T-cell (primary cell): ENCODE measurements at regions not wholly inside any gene's neighbourhood (a gene's known extent, or its start where the extent isn't known, plus 50 kb on each side); places are given as distances from the start of the nearest gene placed in this dataset.

Experiments used
- ATAC-seq, 4 experiments: fragments of 200-7000 bp in 3 of 4; fragments of 150-1000 bp in 1 of 4; cut with Tn5 transposase; replicated peaks in 1 of 4; 1 replicate in 3 of 4; 2 replicates in 1 of 4; pipeline ENCODE4 v1.10.0; 2021; ENCODE audit warnings: moderate library complexity in 3 of 4, mild to moderate bottlenecking in 2 of 4, moderate number of reproducible peaks in 1 of 4
- CTCF ChIA-PET, 2 donors: fragments of 300-600 bp; sonication (Branson Sonifier 250); formaldehyde crosslinking; loops; one replicate each; lab custom pipeline; 2022; ENCODE audit warnings: antibody characterized with exemption in 2 of 2; lab: Charles Lee
- POLR2A ChIA-PET, 2 donors: fragments of 300-600 bp; sonication (Branson Sonifier 250); formaldehyde crosslinking; loops; one replicate each; lab custom pipeline; 2022; ENCODE audit warnings: antibody characterized with exemption in 2 of 2; lab: Charles Lee
- DNase-seq, 35 experiments: peaks; one replicate each; pipeline versions ENCODE4 v3.0.0 to v3.0.0-alpha.2; 2013 to 2023
- H3K27ac ChIP-seq: one replicate; pipeline ENCODE4 v1.5.1; 2013; ENCODE audit warnings: low read length
- H3K27me3 ChIP-seq, 2 experiments: replicated peaks in 1 of 2; 1 replicate in 1 of 2; 2 replicates in 1 of 2; pipeline versions ENCODE4 v1.6.1 to v1.7.0; 2013; ENCODE audit warnings: low read length in 1 of 2, mixed read lengths in 1 of 2; ENCODE audit not compliant: control insufficient read depth in 2 of 2, insufficient read depth in 2 of 2; ENCODE audit errors: extremely low read depth in 1 of 2
- H3K36me3 ChIP-seq, 2 donors: 1 replicate in 1 of 2; 2 replicates in 1 of 2; pipeline versions ENCODE4 v1.6.1 to v1.7.0; 2013; ENCODE audit warnings: low read length in 1 of 2; ENCODE audit not compliant: control insufficient read depth in 2 of 2, insufficient read depth in 1 of 2; ENCODE audit errors: extremely low read depth in 1 of 2
- H3K4me1 ChIP-seq, 2 experiments: 1 replicate in 1 of 2; 2 replicates in 1 of 2; pipeline versions ENCODE4 v1.6.1 to v1.7.0; 2013; ENCODE audit warnings: low read length in 2 of 2, mixed read lengths in 1 of 2; ENCODE audit not compliant: insufficient read depth in 2 of 2, control insufficient read depth in 1 of 2; ENCODE audit errors: extremely low read depth in 1 of 2
- H3K4me3 ChIP-seq, 2 donors: 1 replicate in 1 of 2; 2 replicates in 1 of 2; pipeline versions ENCODE4 v1.5.1 to v1.7.0; 2013; ENCODE audit warnings: mild to moderate bottlenecking in 2 of 2, low read length in 1 of 2, moderate library complexity in 1 of 2; ENCODE audit not compliant: control insufficient read depth in 1 of 2; ENCODE audit errors: extremely low read depth in 1 of 2
- H3K9me3 ChIP-seq: 2 replicates; pipeline ENCODE4 v1.7.0; 2013
- H3K27ac Mint-ChIP-seq, 2 donors: one replicate each; pipeline ENCODE4 v1.8.0; 2020 to 2021; ENCODE audit warnings: mild to moderate bottlenecking in 2 of 2, mixed read lengths in 2 of 2
- H3K27me3 Mint-ChIP-seq, 2 donors: one replicate each; pipeline ENCODE4 v1.8.0; 2021 to 2022; ENCODE audit warnings: mixed read lengths in 2 of 2
- H3K36me3 Mint-ChIP-seq: one replicate; pipeline ENCODE4 v1.8.0; 2021; ENCODE audit warnings: mixed read lengths
- H3K4me1 Mint-ChIP-seq, 3 donors: one replicate each; pipeline ENCODE4 v1.8.0; 2020 to 2022; ENCODE audit warnings: mixed read lengths in 3 of 3, mild to moderate bottlenecking in 1 of 3
- H3K4me3 Mint-ChIP-seq, 3 donors: one replicate each; pipeline ENCODE4 v1.8.0; 2020 to 2022; ENCODE audit warnings: mild to moderate bottlenecking in 3 of 3, mixed read lengths in 3 of 3, moderate library complexity in 3 of 3
- H3K9me3 Mint-ChIP-seq, 3 donors: one replicate each; pipeline ENCODE4 v1.8.0; 2020 to 2022; ENCODE audit warnings: mixed read lengths in 3 of 3
- WGBS: methylation state at CpG from one replicate; pipeline ENCODE4 v1.1.5; 2013; ENCODE audit warnings: missing lambda C conversion rate; ENCODE audit not compliant: insufficient coverage; 5-methylcytosine and 5-hydroxymethylcytosine counted together

- Mint-ChIP-seq H3K27me3 (no peaks in the 10 kb centered on the region), H3K27ac (peak overlapping the region in 1 of 2 donors; percentile 99), H3K4me3 (peak overlapping the region in 2 of 3 donors; percentile 86 to 87), H3K9me3 (no peaks in the 10 kb centered on the region), H3K36me3 (no peaks in the 10 kb centered on the region), H3K4me1 (peaks cover 11 to 23% (median 14%) of the 10 kb centered on the region in 3 donors)
- WGBS = 89% methylated on average over 13 of the region's 22 CpGs
- Histone ChIP-seq H3K4me1 (peaks cover 1 to 5% of the 10 kb centered on the region in 2 experiments), H3K27ac (no peak overlapping the region), H3K36me3 (no peaks in the 10 kb centered on the region), H3K4me3 (peak overlapping the region in 1 of 2 donors; percentile 53), H3K9me3 (no peaks in the 10 kb centered on the region), H3K27me3 (no peaks in the 10 kb centered on the region)
- ATAC-seq (peak in 2 of 4 experiments; percentile 83 to 88), DNase-seq (peak in 15 of 35 experiments; percentile 64 to 84 (median 78))
- ChIA-PET POLR2A (no interaction called here), CTCF (interaction anchor here in 1 of 2 donors (1.0 to 1.1 kb wide), 2 partner anchors 20 to 81 kb away, joined by 3 read pairs; no protein-coding TSS in a partner anchor)
These were observed 201.0 kb upstream of the STK26 start for GRCh38 chrX:131821945-131822622.

DNA sequence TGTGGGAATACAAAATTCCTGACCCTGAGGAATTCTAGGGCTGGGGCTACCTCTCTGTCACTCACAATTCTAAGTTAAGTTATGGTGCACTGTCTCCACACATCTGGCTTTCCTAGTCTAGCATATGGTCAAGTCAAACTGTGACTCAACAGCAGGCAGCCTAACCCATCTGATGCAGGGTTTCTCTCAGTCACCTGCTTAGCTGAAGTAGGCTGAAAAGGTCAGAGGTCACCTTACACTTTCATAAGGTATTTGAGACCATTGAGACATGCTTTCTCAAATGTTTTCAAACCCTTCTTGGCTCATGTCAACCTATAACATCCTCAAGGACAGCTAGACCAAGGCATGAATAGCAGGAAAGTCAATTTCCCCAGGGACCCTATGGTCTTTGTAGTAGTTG is 196.5 kb upstream of the STK26 start:
- Histone ChIP-seq H3K4me3 (no peak overlapping the region), H3K9me3 (no peaks in the 10 kb centered on the region), H3K36me3 (no peaks in the 10 kb centered on the region), H3K27me3 (no peaks in the 10 kb centered on the region), H3K4me1 (peaks cover 9 to 15% of the 10 kb centered on the region in 2 experiments), H3K27ac (no peak overlapping the region)
- H3K4me1 Mint-ChIP-seq = peaks cover 31 to 40% (median 31%) of the 10 kb centered on the region in 3 donors
- H3K27ac Mint-ChIP-seq = no peak overlapping the region
- no peaks in the 10 kb centered on the region for H3K36me3 Mint-ChIP-seq
- POLR2A ChIA-PET = no interaction called here
- CTCF ChIA-PET = interaction anchor here (0.5 to 2.0 kb wide), 4 partner anchors 15 to 562 kb away, joined by 3 to 7 read pairs (median 4); no protein-coding TSS in a partner anchor
- no peak for DNase-seq
- H3K27me3 Mint-ChIP-seq = no peaks in the 10 kb centered on the region
- no peak overlapping the region for H3K4me3 Mint-ChIP-seq
- ATAC-seq = no peak
- H3K9me3 Mint-ChIP-seq = no peaks in the 10 kb centered on the region

DNA sequence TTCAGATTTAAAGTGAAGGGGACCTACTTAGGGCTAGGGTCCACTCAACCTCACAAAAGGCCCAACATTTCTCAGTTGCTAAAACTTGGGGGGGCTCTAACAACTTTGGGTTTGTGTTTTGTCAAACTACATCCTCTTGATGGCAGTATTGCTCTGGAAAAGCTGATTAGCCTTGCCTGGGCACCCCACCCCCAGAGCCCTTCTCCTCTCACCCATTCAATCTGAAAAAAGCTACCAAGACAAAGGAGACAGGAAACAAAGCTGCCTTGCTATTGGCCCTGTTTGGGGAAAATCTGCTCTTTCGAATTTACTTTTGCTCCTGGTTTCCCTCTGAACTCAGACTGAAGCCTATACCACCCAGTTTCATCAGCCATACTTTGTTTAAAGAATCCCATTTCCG is 195.2 kb upstream of the STK26 start:
- POLR2A ChIA-PET = interaction anchor here in 1 of 2 donors (0.5 kb wide), 1 partner anchor 390 kb away, joined by 3 read pairs; no protein-coding TSS in a partner anchor
- Histone ChIP-seq H3K4me3 (no peak overlapping the region), H3K4me1 (peaks cover 7 to 15% of the 10 kb centered on the region in 2 experiments), H3K27ac (no peak overlapping the region), H3K36me3 (no peaks in the 10 kb centered on the region), H3K27me3 (no peaks in the 10 kb centered on the region), H3K9me3 (no peaks in the 10 kb centered on the region)
- Mint-ChIP-seq H3K9me3 (no peaks in the 10 kb centered on the region), H3K36me3 (no peaks in the 10 kb centered on the region), H3K27ac (peak overlapping the region in 1 of 2 donors; percentile 42), H3K4me3 (peak overlapping the region in 1 of 3 donors; percentile 35), H3K27me3 (no peaks in the 10 kb centered on the region), H3K4me1 (peaks cover 26 to 32% (median 31%) of the 10 kb centered on the region in 3 donors)
- no CpG with 5 or more reads among the region's 2 CpGs for WGBS
- peak in 3 of 4 experiments; percentile 32 to 70 (median 52) for ATAC-seq
- CTCF ChIA-PET = interaction anchor here (0.6 to 2.0 kb wide), 10 partner anchors 14 to 900 kb away, joined by 3 to 9 read pairs (median 5); no protein-coding TSS in a partner anchor
- DNase-seq = peak in 15 of 35 experiments; percentile 9 to 64 (median 29)

GRCh38 chrX:131828482-131828881 is 194.6 kb upstream of the STK26 start:
- H3K4me3 Mint-ChIP-seq = peak overlapping the region in 1 of 3 donors; percentile 35
- ATAC-seq = no peak

GRCh38 chrX:131830400-131831184 is 192.5 kb upstream of the STK26 start:
- Mint-ChIP-seq H3K27me3 (no peaks in the 10 kb centered on the region), H3K4me3 (peak overlapping the region; percentile 25 to 56 (median 51)), H3K9me3 (no peaks in the 10 kb centered on the region), H3K27ac (peak overlapping the region; percentile 60 to 77), H3K4me1 (peaks cover 25 to 31% (median 31%) of the 10 kb centered on the region in 3 donors), H3K36me3 (no peaks in the 10 kb centered on the region)
- Histone ChIP-seq H3K27me3 (no peaks in the 10 kb centered on the region), H3K36me3 (no peaks in the 10 kb centered on the region), H3K27ac (peak overlapping the region; percentile 41), H3K9me3 (no peaks in the 10 kb centered on the region), H3K4me3 (peak overlapping the region; percentile 4 to 42), H3K4me1 (peaks cover 6 to 15% of the 10 kb centered on the region in 2 experiments)
- ChIA-PET CTCF (no interaction called here), POLR2A (interaction anchor here in 1 of 2 donors (0.5 kb wide), 1 partner anchor 802 kb away, joined by 4 read pairs; no protein-coding TSS in a partner anchor)
- 41% methylated on average over 5 of the region's 15 CpGs for WGBS
- peak in 25 of 35 experiments; percentile 8 to 74 (median 34) for DNase-seq
- peak; percentile 63 to 79 (median 74) for ATAC-seq

More at GRCh38 chrX:131828482-131828881, 194.6 kb upstream of the STK26 start:
- Mint-ChIP-seq H3K36me3 (no peaks in the 10 kb centered on the region), H3K27ac (no peak overlapping the region), H3K4me1 (peaks cover 25 to 31% (median 31%) of the 10 kb centered on the region in 3 donors), H3K9me3 (no peaks in the 10 kb centered on the region), H3K27me3 (no peaks in the 10 kb centered on the region)
- H3K4me1 ChIP-seq = peaks cover 7 to 15% of the 10 kb centered on the region in 2 experiments
- no peak overlapping the region for H3K4me3 ChIP-seq
- ChIA-PET CTCF (interaction anchor here (0.7 to 2.0 kb wide), 7 partner anchors 13 to 803 kb away, joined by 3 to 9 read pairs (median 5); no protein-coding TSS in a partner anchor), POLR2A (no interaction called here)
- no peaks in the 10 kb centered on the region for H3K9me3 ChIP-seq
- H3K27me3 ChIP-seq = no peaks in the 10 kb centered on the region
- DNase-seq = no peak
- H3K27ac ChIP-seq = no peak overlapping the region
- H3K36me3 ChIP-seq = no peaks in the 10 kb centered on the region

GRCh38 chrX:131831185-131831520 is 191.9 kb upstream of the STK26 start:
- Histone ChIP-seq H3K27ac (peak overlapping the region; percentile 41), H3K36me3 (no peaks in the 10 kb centered on the region), H3K9me3 (no peaks in the 10 kb centered on the region), H3K4me1 (peaks cover 4 to 15% of the 10 kb centered on the region in 2 experiments), H3K27me3 (no peaks in the 10 kb centered on the region), H3K4me3 (no peak overlapping the region)
- WGBS = 83% methylated on average over 1 of the region's 2 CpGs
- peaks cover 0 to 3% of the 10 kb centered on the region in 2 donors for H3K27me3 Mint-ChIP-seq
- no peak for DNase-seq
- ChIA-PET POLR2A (no interaction called here), CTCF (interaction anchor here in 1 of 2 donors (1.5 kb wide), 1 partner anchor 11 kb away, joined by 5 read pairs; no protein-coding TSS in a partner anchor)
- no peak for ATAC-seq
- H3K4me3 Mint-ChIP-seq = peak overlapping the region; percentile 2 to 56 (median 51)
- peak overlapping the region; percentile 60 to 77 for H3K27ac Mint-ChIP-seq
- peaks cover 25 to 31% (median 31%) of the 10 kb centered on the region in 3 donors for H3K4me1 Mint-ChIP-seq
- no peaks in the 10 kb centered on the region for H3K9me3 Mint-ChIP-seq
- H3K36me3 Mint-ChIP-seq = no peaks in the 10 kb centered on the region
